ENCODE measurements at regions not wholly inside any gene's neighbourhood (a gene's known extent, or its start where the extent isn't known, plus 50 kb on each side); places are given as distances from the start of the nearest gene placed in this dataset.

- TF ChIP-seq CTCF (IDR thresholded peaks at IDR 0.05; ENCODE audit: low read length, missing control alignments), result no peak
- no peak for DNase-seq (ENCODE audit: low read depth)
- H3K4me3 ChIP-seq (replicated peaks; ENCODE audit: low read depth, low read length), result no peak overlapping the region
Measured at GRCh38 chr10:44773565-44773964, 137.6 kb upstream of the TMEM72 start.

GRCh38 chr10:44774676-44775401 is 136.3 kb upstream of the TMEM72 start:
- TF ChIP-seq CTCF (IDR thresholded peaks at IDR 0.05; ENCODE audit: low read length, missing control alignments), result no peak
- H3K4me3 ChIP-seq (replicated peaks; ENCODE audit: low read depth, low read length), result no peak overlapping the region
- peak; percentile 63 for DNase-seq (ENCODE audit: low read depth)

- no peak overlapping the region for H3K4me3 ChIP-seq (replicated peaks; ENCODE audit: low read depth, low read length)
- no peak for DNase-seq (ENCODE audit: low read depth)
- TF ChIP-seq CTCF (IDR thresholded peaks at IDR 0.05; ENCODE audit: low read length, missing control alignments), result no peak
Measured at GRCh38 chr10:44775402-44775741, 135.8 kb upstream of the TMEM72 start.

GRCh38 chr10:44776181-44776580 is 135.0 kb upstream of the TMEM72 start:
- TF ChIP-seq CTCF (IDR thresholded peaks at IDR 0.05; ENCODE audit: low read length, missing control alignments), result no peak
- H3K4me3 ChIP-seq (replicated peaks; ENCODE audit: low read depth, low read length), result no peak overlapping the region
- no peak for DNase-seq (ENCODE audit: low read depth)

- H3K4me3 ChIP-seq (replicated peaks; ENCODE audit: low read depth, low read length), result no peak overlapping the region
- TF ChIP-seq CTCF (IDR thresholded peaks at IDR 0.05; ENCODE audit: low read length, missing control alignments), result no peak
- DNase-seq (ENCODE audit: low read depth), result no peak
Measured at GRCh38 chr10:44779511-44779910, 131.6 kb upstream of the TMEM72 start.

- H3K4me3 ChIP-seq (replicated peaks; ENCODE audit: low read depth, low read length), result no peak overlapping the region
- DNase-seq (ENCODE audit: low read depth), result peak; percentile 25
- TF ChIP-seq CTCF (IDR thresholded peaks at IDR 0.05; ENCODE audit: low read length, missing control alignments), result no peak
Measured at GRCh38 chr10:44780426-44780825, 130.7 kb upstream of the TMEM72 start.

- DNase-seq (ENCODE audit: low read depth), result no peak
- no peak overlapping the region for H3K4me3 ChIP-seq (replicated peaks; ENCODE audit: low read depth, low read length)
- TF ChIP-seq CTCF (IDR thresholded peaks at IDR 0.05; ENCODE audit: low read length, missing control alignments), result no peak
Measured at GRCh38 chr10:44781131-44781530, 130.0 kb upstream of the TMEM72 start.

All from fibroblast of pulmonary artery (primary cell).